NB4 (cell line): ENCODE measurements at regions not wholly inside any gene's neighbourhood (a gene's known extent, or its start where the extent isn't known, plus 50 kb on each side); places are given as distances from the start of the nearest gene placed in this dataset.

Experiments
- MAX ChIP-seq: IDR thresholded peaks from 2 replicates; pipeline ENCODE4 v1.6.1; 2011; ENCODE audit warnings: low read depth, low read length
- POLR2A ChIP-seq: IDR thresholded peaks from 2 replicates; pipeline ENCODE4 v1.6.1; 2011; ENCODE audit warnings: mild to moderate bottlenecking; ENCODE audit not compliant: insufficient read length; ENCODE audit errors: extremely low read depth
- TF ChIP-seq, protein P1 (sequence below): IDR thresholded peaks from one replicate; pipeline ENCODE4 v1.5.1; 2012; ENCODE audit warnings: low read depth, low read length

DNA sequence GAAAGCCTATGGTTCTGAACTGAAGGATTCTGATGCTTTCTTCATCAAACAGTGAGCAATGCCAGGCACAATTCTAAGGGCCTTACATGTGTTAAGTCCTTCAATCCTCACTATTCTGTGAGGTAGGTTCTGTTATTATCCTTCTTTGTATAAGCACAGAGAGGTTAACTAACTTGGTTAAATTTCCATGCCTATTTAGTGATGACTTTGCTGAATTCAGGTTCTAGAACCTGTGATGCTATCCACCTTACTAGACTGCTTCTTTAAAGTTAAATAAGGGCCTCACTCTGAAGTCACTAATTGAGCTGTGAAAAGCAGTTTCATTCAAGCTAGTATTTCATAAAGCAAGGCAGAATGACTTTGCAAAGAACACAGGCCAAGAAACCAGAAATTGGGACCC is 138.9 kb upstream of the PARP11 start:
- TF ChIP-seq, protein P1, sequence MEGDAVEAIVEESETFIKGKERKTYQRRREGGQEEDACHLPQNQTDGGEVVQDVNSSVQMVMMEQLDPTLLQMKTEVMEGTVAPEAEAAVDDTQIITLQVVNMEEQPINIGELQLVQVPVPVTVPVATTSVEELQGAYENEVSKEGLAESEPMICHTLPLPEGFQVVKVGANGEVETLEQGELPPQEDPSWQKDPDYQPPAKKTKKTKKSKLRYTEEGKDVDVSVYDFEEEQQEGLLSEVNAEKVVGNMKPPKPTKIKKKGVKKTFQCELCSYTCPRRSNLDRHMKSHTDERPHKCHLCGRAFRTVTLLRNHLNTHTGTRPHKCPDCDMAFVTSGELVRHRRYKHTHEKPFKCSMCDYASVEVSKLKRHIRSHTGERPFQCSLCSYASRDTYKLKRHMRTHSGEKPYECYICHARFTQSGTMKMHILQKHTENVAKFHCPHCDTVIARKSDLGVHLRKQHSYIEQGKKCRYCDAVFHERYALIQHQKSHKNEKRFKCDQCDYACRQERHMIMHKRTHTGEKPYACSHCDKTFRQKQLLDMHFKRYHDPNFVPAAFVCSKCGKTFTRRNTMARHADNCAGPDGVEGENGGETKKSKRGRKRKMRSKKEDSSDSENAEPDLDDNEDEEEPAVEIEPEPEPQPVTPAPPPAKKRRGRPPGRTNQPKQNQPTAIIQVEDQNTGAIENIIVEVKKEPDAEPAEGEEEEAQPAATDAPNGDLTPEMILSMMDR = no peak
- TF ChIP-seq POLR2A = no peak
- no peak for TF ChIP-seq MAX
